GM19463 (cell line): ENCODE measurements at regions not wholly inside any gene's neighbourhood (a gene's known extent, or its start where the extent isn't known, plus 50 kb on each side); places are given as distances from the start of the nearest gene placed in this dataset.

ENCODE experiments used
- ATAC-seq: cut with Tn5 transposase; IDR thresholded peaks from one replicate; pipeline ENCODE4 v1.9.1; 2021; ENCODE audit warnings: mild to moderate bottlenecking, moderate library complexity; ENCODE audit not compliant: unreplicated experiment

- ATAC-seq, result no peak
These were observed 894.9 kb upstream of the SLC10A2 start for GRCh38 chr13:103961129-103961528.

GRCh38 chr13:103960001-103960400 is 893.8 kb upstream of the SLC10A2 start:
- ATAC-seq, result no peak

GRCh38 chr13:103958691-103959090 is 892.5 kb upstream of the SLC10A2 start:
- ATAC-seq, result no peak

GRCh38 chr13:103957939-103958338 is 891.7 kb upstream of the SLC10A2 start:
- no peak for ATAC-seq

GRCh38 chr13:103953859-103954258 is 887.6 kb upstream of the SLC10A2 start:
- no peak for ATAC-seq

- ATAC-seq, result no peak
These were observed 886.0 kb upstream of the SLC10A2 start for GRCh38 chr13:103952183-103952582.

GRCh38 chr13:103948426-103948825 is 882.2 kb upstream of the SLC10A2 start:
- no peak for ATAC-seq

GRCh38 chr13:103945836-103946235 is 879.6 kb upstream of the SLC10A2 start:
- ATAC-seq, result no peak

GRCh38 chr13:103941506-103942140 is 875.4 kb upstream of the SLC10A2 start:
- no peak for ATAC-seq

GRCh38 chr13:103935117-103935516 is 868.9 kb upstream of the SLC10A2 start:
- ATAC-seq, result no peak

- ATAC-seq, result no peak
These were observed 865.7 kb upstream of the SLC10A2 start for GRCh38 chr13:103931885-103932284.

- ATAC-seq, result no peak
These were observed 865.2 kb upstream of the SLC10A2 start for GRCh38 chr13:103931331-103931845.

GRCh38 chr13:103926118-103926517 is 859.9 kb upstream of the SLC10A2 start:
- ATAC-seq, result no peak

GRCh38 chr13:103908911-103909310 is 842.7 kb upstream of the SLC10A2 start:
- no peak for ATAC-seq

- no peak for ATAC-seq
These were observed 842.1 kb upstream of the SLC10A2 start for GRCh38 chr13:103908274-103908673.

GRCh38 chr13:103903790-103904189 is 837.6 kb upstream of the SLC10A2 start:
- no peak for ATAC-seq

- no peak for ATAC-seq
These were observed 832.3 kb upstream of the SLC10A2 start for GRCh38 chr13:103898481-103898880.

GRCh38 chr13:103895835-103896531 is 829.8 kb upstream of the SLC10A2 start:
- no peak for ATAC-seq

GRCh38 chr13:103894626-103895025 is 828.4 kb upstream of the SLC10A2 start:
- ATAC-seq, result no peak

- no peak for ATAC-seq
These were observed 818.0 kb upstream of the SLC10A2 start for GRCh38 chr13:103884101-103884723.

GRCh38 chr13:103883698-103884097 is 817.5 kb upstream of the SLC10A2 start:
- no peak for ATAC-seq

GRCh38 chr13:103883164-103883563 is 816.9 kb upstream of the SLC10A2 start:
- ATAC-seq, result no peak
